Stomach (tissue), 4 donors: ENCODE measurements at regions not wholly inside any gene's neighbourhood (a gene's known extent, or its start where the extent isn't known, plus 50 kb on each side); places are given as distances from the start of the nearest gene placed in this dataset.

ENCODE experiments used
- CTCF ChIP-seq, 7 experiments: fragments of 450-650 bp in 4 of 7; fragments of 200-600 bp in 3 of 7; sonication (generic) in 3 of 7; IDR thresholded peaks; one replicate each; pipeline ENCODE4 v1.5.1; 2016 to 2019; ENCODE audit warnings: antibody characterized with exemption in 7 of 7, control low read depth in 2 of 7, mild to moderate bottlenecking in 1 of 7
- EP300 ChIP-seq: sonication (generic); formaldehyde crosslinking; IDR thresholded peaks from one replicate; pipeline ENCODE4 v1.6.1; 2017; ENCODE audit warnings: antibody characterized with exemption

- TF ChIP-seq CTCF (IDR thresholded peaks at IDR 0.05) (no peak), EP300 (no peak)
These were observed 181.2 kb downstream of the FAM124B start for GRCh38 chr2:224220586-224221255.
